ENCODE measurements at regions not wholly inside any gene's neighbourhood (a gene's known extent, or its start where the extent isn't known, plus 50 kb on each side); places are given as distances from the start of the nearest gene placed in this dataset.
"Not testable (repeated sequence)": the region's sequence is repeated elsewhere in the genome, so short reads cannot be mapped to it uniquely, and the experiment has no call there.

GRCh38 chr19:20388706-20389225 is 176.8 kb downstream of the ZNF737 start:
- no peak for DNase-seq (ENCODE audit: low read depth in 2 of 2)

- DNase-seq (ENCODE audit: low read depth in 2 of 2) = no peak
Observed at GRCh38 chr19:20385061-20385460, 180.5 kb downstream of the ZNF737 start.

- DNase-seq (ENCODE audit: low read depth in 2 of 2) = no peak
Observed at GRCh38 chr19:20371911-20372310, 193.7 kb downstream of the ZNF737 start.

- DNase-seq (ENCODE audit: low read depth in 2 of 2) = not testable (repeated sequence)
Observed at GRCh38 chr19:20371304-20371703, 194.3 kb downstream of the ZNF737 start.

- DNase-seq (ENCODE audit: low read depth in 2 of 2) = no peak
Observed at GRCh38 chr19:20367811-20368294, 197.7 kb downstream of the ZNF737 start.

- DNase-seq (ENCODE audit: low read depth in 2 of 2) = no peak
Observed at GRCh38 chr19:20365146-20365545, 198.1 kb downstream of the ZNF486 start.

GRCh38 chr19:20359933-20360720 is 193.1 kb downstream of the ZNF486 start:
- no peak for DNase-seq (ENCODE audit: low read depth in 2 of 2)

GRCh38 chr19:20358841-20359465 is 191.9 kb downstream of the ZNF486 start:
- not testable (repeated sequence) for DNase-seq (ENCODE audit: low read depth in 2 of 2)

- DNase-seq (ENCODE audit: low read depth in 2 of 2) = no peak
Observed at GRCh38 chr19:20357921-20358320, 190.9 kb downstream of the ZNF486 start.

- DNase-seq (ENCODE audit: low read depth in 2 of 2) = no peak
Observed at GRCh38 chr19:20351244-20351643, 184.2 kb downstream of the ZNF486 start.

GRCh38 chr19:20349206-20349605 is 182.2 kb downstream of the ZNF486 start:
- no peak for DNase-seq (ENCODE audit: low read depth in 2 of 2)

GRCh38 chr19:20339444-20339843 is 172.4 kb downstream of the ZNF486 start:
- no peak for DNase-seq (ENCODE audit: low read depth in 2 of 2)

- DNase-seq (ENCODE audit: low read depth in 2 of 2) = no peak
Observed at GRCh38 chr19:20334760-20335159, 167.7 kb downstream of the ZNF486 start.

- no peak for DNase-seq (ENCODE audit: low read depth in 2 of 2)
Observed at GRCh38 chr19:20333508-20333907, 166.5 kb downstream of the ZNF486 start.

- DNase-seq (ENCODE audit: low read depth in 2 of 2) = no peak
Observed at GRCh38 chr19:20325151-20325550, 158.1 kb downstream of the ZNF486 start.

- no peak for DNase-seq (ENCODE audit: low read depth in 2 of 2)
Observed at GRCh38 chr19:20321139-20321763, 154.2 kb downstream of the ZNF486 start.

GRCh38 chr19:20320191-20320590 is 153.2 kb downstream of the ZNF486 start:
- DNase-seq (ENCODE audit: low read depth in 2 of 2) = no peak

GRCh38 chr19:20318616-20319015 is 151.6 kb downstream of the ZNF486 start:
- DNase-seq (ENCODE audit: low read depth in 2 of 2) = no peak

GRCh38 chr19:20315543-20315942 is 148.5 kb downstream of the ZNF486 start:
- no peak for DNase-seq (ENCODE audit: low read depth in 2 of 2)

GRCh38 chr19:20313894-20314293 is 146.9 kb downstream of the ZNF486 start:
- DNase-seq (ENCODE audit: low read depth in 2 of 2) = no peak

GRCh38 chr19:20307127-20307526 is 140.1 kb downstream of the ZNF486 start:
- DNase-seq (ENCODE audit: low read depth in 2 of 2) = no peak

GRCh38 chr19:20296314-20296713 is 129.3 kb downstream of the ZNF486 start:
- DNase-seq (ENCODE audit: low read depth in 2 of 2) = not testable (repeated sequence)

Measured in fibroblast of skin of left biceps (primary cell).